ENCODE measurements at regions not wholly inside any gene's neighbourhood (a gene's known extent, or its start where the extent isn't known, plus 50 kb on each side); places are given as distances from the start of the nearest gene placed in this dataset.
"Not testable (repeated sequence)": the region's sequence is repeated elsewhere in the genome, so short reads cannot be mapped to it uniquely, and the experiment has no call there.

- H3K27ac ChIP-seq; DNase-seq (ENCODE audit: low spot score in 2 of 2); H3K4me1 ChIP-seq; H3K36me3 ChIP-seq; H3K4me3 ChIP-seq; H3K9me3 ChIP-seq; H3K27me3 ChIP-seq: not testable (repeated sequence)
- WGBS, result 90% methylated on average over 1 of the region's 1 CpG
Measured at GRCh38 chr21:32823296-32823695, 51.7 kb upstream of the PAXBP1 start.

GRCh38 chr21:32824950-32825349 lies 53.4 kb upstream of the PAXBP1 start:
- Histone ChIP-seq H3K9me3 (no peaks in the 10 kb centered on the region), H3K4me3 (no peak overlapping the region), H3K4me1 (no peaks in the 10 kb centered on the region), H3K27ac (no peak overlapping the region), H3K27me3 (no peaks in the 10 kb centered on the region), H3K36me3 (no peaks in the 10 kb centered on the region)
- TF ChIP-seq POLR2A (IDR thresholded peaks at IDR 0.05) (no peak), POLR2AphosphoS5 (IDR thresholded peaks at IDR 0.05) (no peak), CTCF (IDR thresholded peaks at IDR 0.05) (no peak), EP300 (IDR thresholded peaks at IDR 0.05) (no peak)
- DNase-seq (ENCODE audit: low spot score in 2 of 2), result no peak
- WGBS, result 96% methylated on average over 1 of the region's 1 CpG

GRCh38 chr21:32826329-32827167 lies 55.0 kb upstream of the PAXBP1 start:
- H3K36me3 ChIP-seq, result no peaks in the 10 kb centered on the region
- no peaks in the 10 kb centered on the region for H3K27me3 ChIP-seq
- TF ChIP-seq EP300 (IDR thresholded peaks at IDR 0.05) (no peak), CTCF (IDR thresholded peaks at IDR 0.05) (peak; percentile 8 to 32), POLR2A (IDR thresholded peaks at IDR 0.05) (no peak)
- no peaks in the 10 kb centered on the region for H3K4me1 ChIP-seq
- 52% methylated on average over 9 of the region's 9 CpGs for WGBS
- H3K9me3 ChIP-seq, result no peaks in the 10 kb centered on the region
- DNase-seq (ENCODE audit: low spot score in 2 of 2), result no peak
- H3K4me3 ChIP-seq, result no peak overlapping the region
- no peak overlapping the region for H3K27ac ChIP-seq

GRCh38 chr21:32828908-32829307 lies 57.4 kb upstream of the PAXBP1 start:
- no peaks in the 10 kb centered on the region for H3K36me3 ChIP-seq
- TF ChIP-seq POLR2AphosphoS5 (IDR thresholded peaks at IDR 0.05) (no peak), POLR2A (IDR thresholded peaks at IDR 0.05) (no peak), CTCF (IDR thresholded peaks at IDR 0.05) (no peak), EP300 (IDR thresholded peaks at IDR 0.05) (no peak)
- no peaks in the 10 kb centered on the region for H3K4me1 ChIP-seq
- no peak for DNase-seq (ENCODE audit: low spot score in 2 of 2)
- no peaks in the 10 kb centered on the region for H3K9me3 ChIP-seq
- H3K27me3 ChIP-seq, result peaks cover 4% of the 10 kb centered on the region
- WGBS, result 78% methylated on average over 4 of the region's 4 CpGs
- no peak overlapping the region for H3K4me3 ChIP-seq
- H3K27ac ChIP-seq, result no peak overlapping the region

- H3K4me3 ChIP-seq, result no peak overlapping the region
- H3K27ac ChIP-seq, result no peak overlapping the region
- peaks cover 4% of the 10 kb centered on the region for H3K27me3 ChIP-seq
- DNase-seq (ENCODE audit: low spot score in 2 of 2), result no peak
- no peaks in the 10 kb centered on the region for H3K4me1 ChIP-seq
- WGBS, result 89% methylated on average over 2 of the region's 2 CpGs
- no peaks in the 10 kb centered on the region for H3K36me3 ChIP-seq
- TF ChIP-seq POLR2A (IDR thresholded peaks at IDR 0.05) (no peak), EP300 (IDR thresholded peaks at IDR 0.05) (no peak), POLR2AphosphoS5 (IDR thresholded peaks at IDR 0.05) (no peak), CTCF (IDR thresholded peaks at IDR 0.05) (no peak)
- no peaks in the 10 kb centered on the region for H3K9me3 ChIP-seq
Measured at GRCh38 chr21:32829504-32829903, 57.9 kb upstream of the PAXBP1 start.

- H3K27me3 ChIP-seq; H3K27ac ChIP-seq; H3K9me3 ChIP-seq; DNase-seq (ENCODE audit: low spot score in 2 of 2); H3K4me1 ChIP-seq; H3K4me3 ChIP-seq; H3K36me3 ChIP-seq: not testable (repeated sequence)
- WGBS, result 86% methylated on average over 10 of the region's 10 CpGs
Measured at GRCh38 chr21:32831779-32832178, 60.2 kb upstream of the PAXBP1 start.

Measured in suprapubic skin (tissue), 4 donors.